ENCODE measurements at regions not wholly inside any gene's neighbourhood (a gene's known extent, or its start where the extent isn't known, plus 50 kb on each side); places are given as distances from the start of the nearest gene placed in this dataset.
"Not testable (repeated sequence)": the region's sequence is repeated elsewhere in the genome, so short reads cannot be mapped to it uniquely, and the experiment has no call there.

DNA sequence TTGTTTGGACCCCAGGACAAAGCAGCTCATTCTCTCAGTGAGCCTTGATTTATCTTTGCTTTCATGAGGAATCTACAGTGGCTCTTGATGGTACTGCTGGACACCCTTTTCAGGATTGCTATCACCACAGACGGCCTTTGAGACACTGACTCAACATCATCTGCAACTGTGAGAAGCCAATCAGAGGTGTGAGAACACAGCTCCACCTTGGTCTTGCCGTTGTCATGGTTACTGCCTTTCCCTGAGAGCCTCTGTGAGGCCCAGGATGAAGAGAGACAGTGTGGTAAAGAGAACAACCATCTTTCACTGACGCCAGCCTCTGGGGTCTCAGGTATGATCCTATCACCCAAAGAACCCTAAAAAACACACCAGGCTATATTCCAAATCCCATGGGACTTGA, 270.2 kb downstream of the TSPY10 start:
- TF ChIP-seq, protein P1, sequence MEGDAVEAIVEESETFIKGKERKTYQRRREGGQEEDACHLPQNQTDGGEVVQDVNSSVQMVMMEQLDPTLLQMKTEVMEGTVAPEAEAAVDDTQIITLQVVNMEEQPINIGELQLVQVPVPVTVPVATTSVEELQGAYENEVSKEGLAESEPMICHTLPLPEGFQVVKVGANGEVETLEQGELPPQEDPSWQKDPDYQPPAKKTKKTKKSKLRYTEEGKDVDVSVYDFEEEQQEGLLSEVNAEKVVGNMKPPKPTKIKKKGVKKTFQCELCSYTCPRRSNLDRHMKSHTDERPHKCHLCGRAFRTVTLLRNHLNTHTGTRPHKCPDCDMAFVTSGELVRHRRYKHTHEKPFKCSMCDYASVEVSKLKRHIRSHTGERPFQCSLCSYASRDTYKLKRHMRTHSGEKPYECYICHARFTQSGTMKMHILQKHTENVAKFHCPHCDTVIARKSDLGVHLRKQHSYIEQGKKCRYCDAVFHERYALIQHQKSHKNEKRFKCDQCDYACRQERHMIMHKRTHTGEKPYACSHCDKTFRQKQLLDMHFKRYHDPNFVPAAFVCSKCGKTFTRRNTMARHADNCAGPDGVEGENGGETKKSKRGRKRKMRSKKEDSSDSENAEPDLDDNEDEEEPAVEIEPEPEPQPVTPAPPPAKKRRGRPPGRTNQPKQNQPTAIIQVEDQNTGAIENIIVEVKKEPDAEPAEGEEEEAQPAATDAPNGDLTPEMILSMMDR (IDR thresholded peaks at IDR 0.05) = not testable (repeated sequence)
- not testable (repeated sequence) for TF ChIP-seq POLR2A (IDR thresholded peaks at IDR 0.05)
